ENCODE measurements at regions not wholly inside any gene's neighbourhood (a gene's known extent, or its start where the extent isn't known, plus 50 kb on each side); places are given as distances from the start of the nearest gene placed in this dataset.

DNA sequence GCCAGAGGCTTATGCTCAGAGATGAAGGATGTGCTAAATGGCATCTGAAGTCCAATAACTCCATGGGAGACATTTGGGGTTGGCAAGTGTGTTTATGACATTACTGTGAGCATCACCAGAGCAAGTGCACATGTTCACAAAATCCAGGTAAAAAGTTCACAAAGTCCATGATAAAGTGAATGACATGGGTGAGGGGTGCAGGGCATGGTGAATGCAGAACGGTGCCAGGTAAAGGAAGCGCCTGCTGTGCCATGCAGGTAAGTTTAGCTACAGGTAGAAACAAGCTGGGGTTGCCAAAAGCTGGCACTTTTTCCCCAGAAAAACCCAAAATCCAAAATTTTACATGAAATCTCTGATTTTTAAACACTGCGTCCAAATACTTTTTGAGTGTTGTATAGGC lies 268.2 kb downstream of the ABHD5 start:
- peaks cover 47% of the 10 kb centered on the region for H3K27me3 Mint-ChIP-seq (ENCODE audit: low read depth)
- no peaks in the 10 kb centered on the region for H3K36me3 Mint-ChIP-seq (ENCODE audit: low read depth)
- H3K9me3 Mint-ChIP-seq: no peaks in the 10 kb centered on the region
- TF ChIP-seq, protein P1, sequence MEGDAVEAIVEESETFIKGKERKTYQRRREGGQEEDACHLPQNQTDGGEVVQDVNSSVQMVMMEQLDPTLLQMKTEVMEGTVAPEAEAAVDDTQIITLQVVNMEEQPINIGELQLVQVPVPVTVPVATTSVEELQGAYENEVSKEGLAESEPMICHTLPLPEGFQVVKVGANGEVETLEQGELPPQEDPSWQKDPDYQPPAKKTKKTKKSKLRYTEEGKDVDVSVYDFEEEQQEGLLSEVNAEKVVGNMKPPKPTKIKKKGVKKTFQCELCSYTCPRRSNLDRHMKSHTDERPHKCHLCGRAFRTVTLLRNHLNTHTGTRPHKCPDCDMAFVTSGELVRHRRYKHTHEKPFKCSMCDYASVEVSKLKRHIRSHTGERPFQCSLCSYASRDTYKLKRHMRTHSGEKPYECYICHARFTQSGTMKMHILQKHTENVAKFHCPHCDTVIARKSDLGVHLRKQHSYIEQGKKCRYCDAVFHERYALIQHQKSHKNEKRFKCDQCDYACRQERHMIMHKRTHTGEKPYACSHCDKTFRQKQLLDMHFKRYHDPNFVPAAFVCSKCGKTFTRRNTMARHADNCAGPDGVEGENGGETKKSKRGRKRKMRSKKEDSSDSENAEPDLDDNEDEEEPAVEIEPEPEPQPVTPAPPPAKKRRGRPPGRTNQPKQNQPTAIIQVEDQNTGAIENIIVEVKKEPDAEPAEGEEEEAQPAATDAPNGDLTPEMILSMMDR (IDR thresholded peaks at IDR 0.05; ENCODE audit: unreplicated experiment in 3 of 3): no peak
- H3K4me3 Mint-ChIP-seq: no peak overlapping the region
- peaks cover 27% of the 10 kb centered on the region for H3K4me1 Mint-ChIP-seq
- H3K27ac Mint-ChIP-seq: no peak overlapping the region

DNA sequence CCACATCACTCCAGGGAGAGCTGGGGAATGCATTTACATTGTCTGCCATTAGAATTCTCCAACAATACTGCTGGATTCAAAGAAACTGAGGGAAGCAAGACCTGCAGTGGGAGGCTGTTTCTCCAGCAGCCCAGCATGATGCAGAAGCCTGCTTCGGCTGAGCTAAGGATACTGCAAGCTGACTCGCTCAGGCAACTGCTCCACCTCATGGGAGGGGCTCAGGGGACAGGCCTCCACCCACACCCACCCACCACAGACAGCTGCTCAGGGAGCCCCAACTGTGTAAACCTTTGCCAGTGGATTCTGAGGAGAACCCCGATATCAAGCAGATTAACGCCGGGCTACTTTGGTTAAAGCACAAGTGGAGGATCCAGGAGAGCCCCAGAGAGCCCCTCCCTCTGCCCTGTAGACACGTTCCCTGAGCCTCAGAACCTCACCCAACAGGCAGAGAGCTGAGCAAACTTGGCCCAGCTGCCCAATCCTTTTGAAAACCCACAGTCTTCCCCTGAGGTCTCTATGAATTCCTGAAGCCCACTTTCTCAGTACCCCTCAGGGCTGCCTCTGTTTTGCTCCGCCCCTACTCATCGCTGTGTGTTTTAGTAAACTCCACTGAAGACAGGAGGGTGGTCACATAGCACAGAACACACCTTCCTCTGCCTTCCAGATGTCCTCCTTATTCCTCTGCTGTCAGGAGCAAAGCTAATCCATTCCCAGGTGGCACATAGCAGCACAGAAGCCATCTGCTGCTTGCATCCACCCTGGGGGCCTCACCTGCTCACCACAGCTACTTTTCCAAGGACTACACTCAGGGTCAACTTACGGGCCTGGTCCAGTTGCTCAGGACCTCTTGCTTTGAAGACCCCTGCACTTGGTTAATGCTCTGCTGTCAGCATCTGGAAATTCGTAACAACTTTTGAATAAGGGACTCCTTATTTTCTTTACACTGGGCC lies 269.0 kb downstream of the ABHD5 start:
- TF ChIP-seq, protein P1 (IDR thresholded peaks at IDR 0.05; ENCODE audit: unreplicated experiment in 3 of 3): no peak
- H3K27me3 Mint-ChIP-seq (ENCODE audit: low read depth): peaks cover 48% of the 10 kb centered on the region

DNA sequence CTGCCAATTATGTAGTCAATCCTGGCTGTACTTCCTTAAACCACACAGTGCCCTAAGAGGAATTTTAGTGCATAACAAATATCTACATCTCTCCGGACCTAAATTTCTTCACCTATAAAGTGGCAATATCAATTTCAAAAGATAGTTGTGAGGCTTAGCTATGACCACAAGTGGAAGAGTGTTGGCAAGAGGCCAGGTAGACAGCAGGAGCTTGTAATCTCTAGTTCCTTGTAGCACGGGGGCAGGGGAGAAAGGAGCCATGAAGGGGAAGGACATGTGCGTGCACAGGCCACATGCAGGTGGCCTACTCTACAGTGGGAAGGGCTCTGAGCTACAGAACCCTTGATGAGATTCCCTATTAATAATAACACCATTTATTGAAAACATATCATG lies 269.7 kb downstream of the ABHD5 start:
- TF ChIP-seq, protein P1 (IDR thresholded peaks at IDR 0.05; ENCODE audit: unreplicated experiment in 3 of 3): no peak
- H3K27me3 Mint-ChIP-seq (ENCODE audit: low read depth): peaks cover 47% of the 10 kb centered on the region

More for the DNA sequence above, 269.0 kb downstream of the ABHD5 start:
- Mint-ChIP-seq H3K36me3 (ENCODE audit: low read depth) (no peaks in the 10 kb centered on the region), H3K27ac (no peak overlapping the region), H3K4me1 (peaks cover 27% of the 10 kb centered on the region), H3K9me3 (no peaks in the 10 kb centered on the region), H3K4me3 (no peak overlapping the region)

DNA sequence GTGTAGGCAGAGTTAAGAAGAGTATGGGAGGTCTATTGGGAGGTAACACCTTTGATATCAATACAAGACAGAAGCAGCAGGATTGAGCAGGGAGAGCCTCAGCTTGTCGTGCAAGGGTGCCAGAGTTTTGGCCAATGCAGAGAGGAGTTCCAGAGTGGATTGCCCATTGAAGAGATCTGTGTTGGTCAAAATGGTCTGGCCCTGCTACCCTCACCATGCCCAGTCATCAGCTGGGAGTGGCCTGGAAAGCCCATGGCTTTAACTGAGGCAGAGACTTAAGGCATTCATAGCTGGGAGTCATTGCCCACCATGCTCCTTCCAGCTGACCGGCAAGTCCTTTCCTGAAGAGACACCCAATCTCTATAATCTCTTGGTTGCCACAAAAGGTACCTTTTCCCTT lies 271.3 kb downstream of the ABHD5 start:
- TF ChIP-seq, protein P1 (IDR thresholded peaks at IDR 0.05; ENCODE audit: unreplicated experiment in 3 of 3): no peak
- Mint-ChIP-seq H3K9me3 (no peaks in the 10 kb centered on the region), H3K27ac (no peak overlapping the region), H3K4me3 (no peak overlapping the region), H3K36me3 (ENCODE audit: low read depth) (no peaks in the 10 kb centered on the region), H3K27me3 (ENCODE audit: low read depth) (peaks cover 35% of the 10 kb centered on the region), H3K4me1 (peaks cover 27% of the 10 kb centered on the region)

More for the DNA sequence above, 269.7 kb downstream of the ABHD5 start:
- Mint-ChIP-seq H3K4me1 (peaks cover 27% of the 10 kb centered on the region), H3K36me3 (ENCODE audit: low read depth) (no peaks in the 10 kb centered on the region), H3K4me3 (no peak overlapping the region), H3K9me3 (no peaks in the 10 kb centered on the region), H3K27ac (no peak overlapping the region)

DNA sequence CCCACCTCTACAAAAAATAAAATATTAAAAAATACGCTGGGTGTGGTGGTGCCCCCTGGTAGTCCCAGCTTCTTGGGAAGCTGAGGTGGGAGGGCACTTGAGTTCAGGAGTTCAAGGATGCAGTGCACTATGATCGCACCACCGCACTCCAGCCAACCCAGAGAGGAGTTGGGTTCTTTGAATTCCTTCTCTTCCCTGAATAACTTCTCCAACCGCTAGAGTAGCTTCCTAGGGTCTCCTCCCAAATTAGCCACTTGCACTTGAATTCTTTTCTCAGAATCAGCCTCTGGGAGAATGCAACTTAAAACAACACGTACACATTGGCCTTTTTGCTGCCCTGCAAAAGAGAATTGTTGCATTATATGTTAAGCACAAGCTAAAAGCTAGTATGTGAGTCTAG lies 272.5 kb downstream of the ABHD5 start:
- Mint-ChIP-seq H3K9me3 (no peaks in the 10 kb centered on the region), H3K36me3 (ENCODE audit: low read depth) (no peaks in the 10 kb centered on the region), H3K27me3 (ENCODE audit: low read depth) (peaks cover 31% of the 10 kb centered on the region)

More for the DNA sequence above, 272.5 kb downstream of the ABHD5 start:
- TF ChIP-seq, protein P1 (IDR thresholded peaks at IDR 0.05; ENCODE audit: unreplicated experiment in 3 of 3): no peak
- H3K27ac Mint-ChIP-seq: no peak overlapping the region
- peaks cover 21% of the 10 kb centered on the region for H3K4me1 Mint-ChIP-seq
- H3K4me3 Mint-ChIP-seq: no peak overlapping the region
